OCI-M2 (cell line): ENCODE measurements at regions not wholly inside any gene's neighbourhood (a gene's known extent, or its start where the extent isn't known, plus 50 kb on each side); places are given as distances from the start of the nearest gene placed in this dataset.

ENCODE experiments used
- DNase-seq: peaks from one replicate; lab custom pipeline; 2025; ENCODE audit not compliant: unreplicated experiment; lab: John Stamatoyannopoulos, UW

DNA sequence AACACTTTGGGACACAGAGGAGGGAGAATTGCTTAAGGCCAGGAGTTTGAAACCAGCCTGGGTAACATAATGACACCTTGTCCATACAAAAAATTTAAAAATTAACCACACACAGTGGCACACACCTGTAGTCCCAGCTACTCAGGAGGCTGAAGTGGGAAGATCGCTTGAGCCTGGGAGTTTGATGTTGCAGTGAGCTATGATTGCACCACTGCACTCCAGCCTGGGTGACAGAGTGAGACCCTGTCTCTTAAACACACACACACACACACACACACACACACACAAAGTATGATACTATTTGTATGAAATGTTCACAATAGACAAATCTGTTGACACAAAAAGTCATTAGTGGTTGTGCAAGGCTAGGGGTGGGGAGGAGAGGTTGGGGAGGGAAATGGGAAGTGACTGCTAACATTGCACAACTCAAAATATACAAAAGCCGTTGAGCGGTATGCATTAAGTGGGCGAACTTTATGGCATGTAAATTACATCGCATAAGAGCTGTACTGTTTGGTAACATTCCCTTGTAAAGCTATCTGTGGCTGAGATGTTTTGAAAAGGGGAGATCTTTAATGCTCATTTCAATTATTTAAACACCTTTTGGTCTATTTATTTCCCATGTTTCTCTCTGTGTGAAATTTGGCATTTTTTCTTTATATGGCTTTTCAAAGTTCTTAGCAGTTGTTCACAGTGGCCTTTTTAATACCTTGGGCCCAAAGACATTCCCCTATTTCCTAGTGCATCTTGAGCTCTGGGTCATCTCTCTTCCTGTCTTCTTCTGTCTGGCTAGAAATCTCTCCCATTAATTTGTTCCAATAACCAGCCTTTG is 58.9 kb upstream of the ZNF516 start:
- DNase-seq: no peak

DNA sequence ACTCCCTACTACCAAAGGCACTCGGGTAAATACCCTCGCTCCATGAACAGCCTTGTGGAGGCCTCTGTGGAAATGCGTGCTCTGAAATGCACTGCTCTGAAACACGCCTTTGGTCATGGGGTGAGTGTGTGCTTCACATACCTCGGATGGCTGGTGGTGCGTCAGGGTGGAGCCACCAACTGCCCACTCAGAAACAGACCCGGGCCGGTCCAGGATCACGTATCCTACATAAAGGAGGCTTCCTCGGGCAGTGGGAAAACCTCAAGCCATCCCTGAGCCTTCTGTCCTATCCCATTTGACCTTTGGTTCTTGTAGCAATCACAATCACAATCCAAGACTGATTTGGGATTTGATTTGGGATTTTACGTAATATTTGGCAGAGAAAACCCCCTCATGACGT is 53.5 kb upstream of the ZNF516 start:
- no peak for DNase-seq

DNA sequence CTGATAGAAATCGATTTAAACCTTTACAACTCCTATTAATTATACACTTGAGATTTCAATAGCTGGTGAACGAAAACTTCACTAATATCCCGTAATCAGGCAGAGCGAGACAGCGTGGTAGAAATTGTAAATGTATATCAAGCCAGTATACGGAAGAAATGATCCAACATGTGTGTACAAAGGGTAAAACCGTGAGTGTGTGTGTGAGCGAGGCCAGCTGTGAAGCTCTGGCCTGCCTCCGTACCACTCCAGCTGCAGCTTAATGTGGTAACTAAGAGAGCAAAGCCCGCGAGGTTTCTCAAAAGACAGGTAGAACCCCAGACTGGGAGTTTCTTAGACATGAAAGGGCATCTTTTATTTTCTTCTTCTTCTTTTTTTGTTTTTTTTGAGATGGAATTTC is 52.3 kb upstream of the ZNF516 start:
- no peak for DNase-seq

DNA sequence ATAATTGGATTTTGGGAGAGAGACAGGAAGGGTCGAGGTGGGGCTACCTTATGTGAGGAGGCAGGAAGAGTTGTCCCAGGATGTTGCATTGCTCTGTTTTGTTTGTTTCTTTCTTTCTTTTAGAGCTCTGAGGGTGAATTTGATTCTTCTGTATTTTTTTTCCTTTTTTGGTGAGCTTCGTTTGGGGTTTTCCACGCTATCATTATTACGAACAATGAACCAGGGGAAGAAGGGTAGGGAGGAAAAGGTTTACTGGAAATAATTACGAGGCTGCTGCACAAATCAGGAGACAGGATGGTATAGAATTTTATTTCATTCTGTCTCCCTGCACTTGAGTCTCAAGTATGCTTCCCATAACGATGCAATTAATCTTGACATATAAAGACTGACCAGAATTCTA is 51.4 kb upstream of the ZNF516 start:
- no peak for DNase-seq

DNA sequence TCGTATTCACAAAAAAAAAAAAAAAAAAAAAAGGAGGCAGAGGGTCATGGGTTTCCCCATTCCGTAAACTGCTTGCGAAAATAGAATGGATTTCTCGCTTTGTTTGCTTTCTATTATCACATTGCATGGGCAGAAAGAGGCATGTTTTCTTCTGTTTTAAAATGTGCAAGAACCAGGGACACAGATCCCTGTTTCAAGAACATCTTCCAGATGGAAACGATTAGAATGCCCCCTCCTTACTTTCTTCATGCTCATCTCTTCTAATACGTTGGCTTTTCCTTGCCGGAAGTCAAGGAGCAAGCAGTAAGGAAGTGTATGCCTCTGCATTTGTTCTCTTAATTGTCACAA is 51.0 kb upstream of the ZNF516 start:
- no peak for DNase-seq

DNA sequence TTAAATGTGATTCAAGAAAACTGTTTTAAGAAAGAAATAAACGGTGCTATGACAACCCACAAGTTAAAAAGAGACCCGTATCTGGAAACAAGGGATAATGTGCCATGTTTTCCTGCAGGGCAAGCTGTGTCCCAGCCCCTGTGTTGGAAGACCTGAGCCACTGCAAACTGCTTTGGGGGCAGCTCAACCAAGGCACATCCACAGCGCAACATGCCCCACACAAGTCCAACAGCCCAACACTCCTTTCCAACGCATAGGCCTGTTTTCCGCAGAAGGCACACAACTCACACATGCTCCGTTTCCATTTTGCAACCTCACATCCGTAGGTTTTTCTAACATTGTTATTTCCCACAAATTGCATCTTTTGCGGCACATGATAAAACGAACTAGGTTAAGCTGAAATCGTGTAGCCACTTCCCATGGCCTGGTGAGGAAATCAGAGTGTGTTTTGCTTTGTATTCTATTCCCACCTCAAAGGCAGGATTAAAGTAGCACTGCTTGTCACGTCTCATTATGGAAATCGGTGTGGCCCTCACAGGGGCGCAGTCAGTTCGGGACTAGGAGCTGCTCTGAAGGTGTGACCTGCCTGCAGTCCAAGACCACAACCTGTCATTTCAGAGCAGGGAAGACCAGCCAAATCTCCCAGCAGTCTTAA is 50.5 kb upstream of the ZNF516 start:
- DNase-seq: no peak

DNA sequence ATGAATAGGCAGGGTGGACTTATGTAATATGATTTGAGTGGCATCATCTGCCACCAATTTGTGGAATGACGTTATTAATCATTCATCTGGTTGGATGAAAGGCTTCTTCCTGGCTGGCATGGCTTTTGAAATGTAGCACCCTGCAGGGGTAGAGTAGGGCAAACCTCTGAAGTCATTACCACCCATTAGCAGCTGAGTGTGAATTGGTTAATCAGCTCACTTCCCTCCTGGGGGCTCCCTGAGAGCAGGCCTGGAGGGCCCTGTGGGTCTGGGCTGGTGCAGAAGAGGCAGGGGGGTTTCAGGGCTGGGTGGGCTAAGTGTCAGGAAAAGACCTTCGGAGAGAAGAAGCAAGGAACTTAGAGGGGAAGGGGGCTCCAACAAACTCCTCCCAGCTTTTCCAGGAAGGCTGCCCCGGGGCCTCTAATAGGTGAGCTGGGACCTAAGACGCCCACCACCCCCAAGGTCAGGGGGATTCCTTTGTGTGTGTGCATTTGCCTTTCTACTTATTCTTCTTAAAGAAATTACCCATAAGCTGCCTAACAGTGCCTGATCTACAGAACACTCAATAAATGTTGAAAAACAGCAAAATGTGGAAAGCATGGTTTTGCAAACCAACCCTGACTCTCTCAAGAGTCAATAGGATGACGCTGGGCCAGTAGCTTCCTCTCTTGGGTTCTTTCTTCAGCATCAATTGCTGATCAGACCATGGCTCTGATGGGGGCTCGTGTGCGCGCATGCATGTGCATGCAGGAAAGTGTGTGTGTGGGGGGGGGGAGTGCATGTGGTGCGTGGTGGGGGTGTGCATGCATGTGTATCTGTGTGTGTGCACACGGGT is 49.7 kb upstream of the ZNF516 start:
- DNase-seq: no peak
